ENCODE measurements at regions not wholly inside any gene's neighbourhood (a gene's known extent, or its start where the extent isn't known, plus 50 kb on each side); places are given as distances from the start of the nearest gene placed in this dataset.

GRCh38 chr18:1480309-1480708, 575.6 kb downstream of the ADCYAP1 start:
- no peak for DNase-seq (ENCODE audit: extremely low spot score)
- no peak for TF ChIP-seq ELF4 (IDR thresholded peaks at IDR 0.05)
- no peak for TF ChIP-seq TARDBP (IDR thresholded peaks at IDR 0.05)
- no peak for TF ChIP-seq HDGF (IDR thresholded peaks at IDR 0.05; ENCODE audit: borderline replicate concordance)
- TF ChIP-seq SP1 (IDR thresholded peaks at IDR 0.05) = no peak
- no peak for TF ChIP-seq NFRKB (IDR thresholded peaks at IDR 0.05)
- no peak for TF ChIP-seq ARNT (IDR thresholded peaks at IDR 0.05)
- no peak for TF ChIP-seq SUZ12 (IDR thresholded peaks at IDR 0.05)
- TF ChIP-seq BHLHE40 (IDR thresholded peaks at IDR 0.05; ENCODE audit: borderline replicate concordance) = no peak
- TF ChIP-seq L3MBTL2 (conservative IDR thresholded peaks at IDR 0.05) = no peak
- no peak for TF ChIP-seq ZNF384 (IDR thresholded peaks at IDR 0.05)
- no peak for TF ChIP-seq FOXK2 (IDR thresholded peaks at IDR 0.05)
- no peak for TF ChIP-seq CTBP1 (IDR thresholded peaks at IDR 0.05; ENCODE audit: borderline replicate concordance)
- no peak for TF ChIP-seq PKNOX1 (IDR thresholded peaks at IDR 0.05)
- TF ChIP-seq LEF1 (IDR thresholded peaks at IDR 0.05; ENCODE audit: borderline replicate concordance) = no peak
- ChIA-PET POLR2A (no interaction called here), CTCF (no interaction called here)

- TF ChIP-seq CTBP1 (IDR thresholded peaks at IDR 0.05; ENCODE audit: borderline replicate concordance) (no peak), BHLHE40 (IDR thresholded peaks at IDR 0.05; ENCODE audit: borderline replicate concordance) (no peak), FOXM1 (IDR thresholded peaks at IDR 0.05; ENCODE audit: borderline replicate concordance) (no peak), L3MBTL2 (conservative IDR thresholded peaks at IDR 0.05) (no peak)
- DNase-seq (ENCODE audit: extremely low spot score) = no peak
- POLR2A ChIA-PET = no interaction called here
- CTCF ChIA-PET = no interaction called here
Observed at GRCh38 chr18:1481577-1481976, 576.9 kb downstream of the ADCYAP1 start.

GRCh38 chr18:1483385-1483784, 578.7 kb downstream of the ADCYAP1 start:
- ChIA-PET POLR2A (no interaction called here), CTCF (no interaction called here)
- DNase-seq (ENCODE audit: extremely low spot score) = no peak
- no peak for TF ChIP-seq L3MBTL2 (conservative IDR thresholded peaks at IDR 0.05)
- TF ChIP-seq FOXM1 (IDR thresholded peaks at IDR 0.05; ENCODE audit: borderline replicate concordance) = no peak
- TF ChIP-seq ZNF384 (IDR thresholded peaks at IDR 0.05) = no peak
- TF ChIP-seq ELF4 (IDR thresholded peaks at IDR 0.05) = no peak
- TF ChIP-seq FOXA1 (IDR thresholded peaks at IDR 0.05) = no peak
- TF ChIP-seq SUZ12 (IDR thresholded peaks at IDR 0.05) = no peak
- TF ChIP-seq BHLHE40 (IDR thresholded peaks at IDR 0.05; ENCODE audit: borderline replicate concordance) = no peak

GRCh38 chr18:1487457-1487856, 582.8 kb downstream of the ADCYAP1 start:
- no peak for DNase-seq (ENCODE audit: extremely low spot score)
- TF ChIP-seq ZNF384 (IDR thresholded peaks at IDR 0.05) (no peak), NFRKB (IDR thresholded peaks at IDR 0.05) (no peak), HDGF (IDR thresholded peaks at IDR 0.05; ENCODE audit: borderline replicate concordance) (no peak), ARNT (IDR thresholded peaks at IDR 0.05) (no peak), FOXA1 (IDR thresholded peaks at IDR 0.05) (no peak), ELF4 (IDR thresholded peaks at IDR 0.05) (no peak), LEF1 (IDR thresholded peaks at IDR 0.05; ENCODE audit: borderline replicate concordance) (no peak), SUZ12 (IDR thresholded peaks at IDR 0.05) (no peak), CTBP1 (IDR thresholded peaks at IDR 0.05; ENCODE audit: borderline replicate concordance) (no peak), TARDBP (IDR thresholded peaks at IDR 0.05) (no peak), FOXM1 (IDR thresholded peaks at IDR 0.05; ENCODE audit: borderline replicate concordance) (no peak), PKNOX1 (IDR thresholded peaks at IDR 0.05) (no peak), L3MBTL2 (conservative IDR thresholded peaks at IDR 0.05) (no peak), BHLHE40 (IDR thresholded peaks at IDR 0.05; ENCODE audit: borderline replicate concordance) (no peak), FOXK2 (IDR thresholded peaks at IDR 0.05) (no peak)
- ChIA-PET POLR2A (no interaction called here), CTCF (no interaction called here)

GRCh38 chr18:1488394-1488793, 583.7 kb downstream of the ADCYAP1 start:
- no peak for DNase-seq (ENCODE audit: extremely low spot score)
- TF ChIP-seq FOXM1 (IDR thresholded peaks at IDR 0.05; ENCODE audit: borderline replicate concordance) (no peak), TARDBP (IDR thresholded peaks at IDR 0.05) (no peak), ARNT (IDR thresholded peaks at IDR 0.05) (no peak), HDGF (IDR thresholded peaks at IDR 0.05; ENCODE audit: borderline replicate concordance) (no peak), SP1 (IDR thresholded peaks at IDR 0.05) (no peak), FOXK2 (IDR thresholded peaks at IDR 0.05) (no peak), BHLHE40 (IDR thresholded peaks at IDR 0.05; ENCODE audit: borderline replicate concordance) (no peak), NFRKB (IDR thresholded peaks at IDR 0.05) (no peak)
- POLR2A ChIA-PET = no interaction called here
- CTCF ChIA-PET = no interaction called here

- no peak for TF ChIP-seq ARNT (IDR thresholded peaks at IDR 0.05)
- no peak for TF ChIP-seq SUZ12 (IDR thresholded peaks at IDR 0.05)
- no peak for TF ChIP-seq SP1 (IDR thresholded peaks at IDR 0.05)
- TF ChIP-seq ZNF384 (IDR thresholded peaks at IDR 0.05) = no peak
- no peak for TF ChIP-seq ELF4 (IDR thresholded peaks at IDR 0.05)
- TF ChIP-seq L3MBTL2 (conservative IDR thresholded peaks at IDR 0.05) = no peak
- no peak for TF ChIP-seq FOXM1 (IDR thresholded peaks at IDR 0.05; ENCODE audit: borderline replicate concordance)
- TF ChIP-seq FOXA1 (IDR thresholded peaks at IDR 0.05) = no peak
- no peak for TF ChIP-seq CTBP1 (IDR thresholded peaks at IDR 0.05; ENCODE audit: borderline replicate concordance)
- TF ChIP-seq TARDBP (IDR thresholded peaks at IDR 0.05) = no peak
- TF ChIP-seq LEF1 (IDR thresholded peaks at IDR 0.05; ENCODE audit: borderline replicate concordance) = no peak
- ChIA-PET POLR2A (no interaction called here), CTCF (no interaction called here)
- no peak for DNase-seq (ENCODE audit: extremely low spot score)
Observed at GRCh38 chr18:1488957-1489356, 584.3 kb downstream of the ADCYAP1 start.

GRCh38 chr18:1495387-1495786, 590.7 kb downstream of the ADCYAP1 start:
- ChIA-PET CTCF (no interaction called here), POLR2A (no interaction called here)
- TF ChIP-seq ELF4 (IDR thresholded peaks at IDR 0.05) = no peak
- no peak for TF ChIP-seq L3MBTL2 (conservative IDR thresholded peaks at IDR 0.05)
- TF ChIP-seq FOXK2 (IDR thresholded peaks at IDR 0.05) = no peak
- no peak for TF ChIP-seq NFRKB (IDR thresholded peaks at IDR 0.05)
- no peak for TF ChIP-seq PKNOX1 (IDR thresholded peaks at IDR 0.05)
- no peak for TF ChIP-seq FOXA1 (IDR thresholded peaks at IDR 0.05)
- no peak for DNase-seq (ENCODE audit: extremely low spot score)

Measured in HEK293T (cell line).